Neural cell (in vitro differentiated cells): ENCODE measurements at regions not wholly inside any gene's neighbourhood (a gene's known extent, or its start where the extent isn't known, plus 50 kb on each side); places are given as distances from the start of the nearest gene placed in this dataset.
"Not testable (repeated sequence)": the region's sequence is repeated elsewhere in the genome, so short reads cannot be mapped to it uniquely, and the experiment has no call there.

Experiments
- H2AFZ ChIP-seq: fragments of 200-600, 300-800 bp; sonication (generic), shearing (Covaris generic); 2 replicates; pipeline ENCODE4 v1.6.0; 2014; ENCODE audit warnings: low read depth, mild to moderate bottlenecking, antibody characterized with exemption, low read length, moderate library complexity
- H3F3A ChIP-seq: fragments of 200-600 bp; shearing (Covaris generic); 2 replicates; pipeline ENCODE4 v1.6.1; 2016; ENCODE audit warnings: mild to moderate bottlenecking, moderate library complexity, mixed read lengths, antibody characterized with exemption, low read length; ENCODE audit not compliant: insufficient read depth, poor library complexity, severe bottlenecking
- H3K27ac ChIP-seq: fragments of 200-600, 300-800 bp; sonication (generic), shearing (Covaris generic); 2 replicates; pipeline ENCODE4 v1.5.1; 2014; ENCODE audit warnings: mild to moderate bottlenecking, low read length, moderate library complexity
- H3K27me3 ChIP-seq: fragments of 300-800, 200-600 bp; sonication (generic), shearing (Covaris generic); 2 replicates; pipeline ENCODE4 v1.6.0; 2014; ENCODE audit warnings: mild to moderate bottlenecking, low read depth, low read length, moderate library complexity; ENCODE audit not compliant: insufficient read depth
- H3K36me3 ChIP-seq: fragments of 300-800, 200-600 bp; sonication (generic), shearing (Covaris generic); 2 replicates; pipeline ENCODE4 v1.5.1; 2014; ENCODE audit warnings: mild to moderate bottlenecking, antibody characterized with exemption, low read length, moderate library complexity; ENCODE audit not compliant: insufficient read depth
- H3K4me2 ChIP-seq: fragments of 300-800, 200-600 bp; sonication (generic), shearing (Covaris generic); 2 replicates; pipeline ENCODE4 v1.6.0; 2014; ENCODE audit warnings: mild to moderate bottlenecking, low read length
- H3K4me3 ChIP-seq: fragments of 300-800, 200-600 bp; sonication (generic), shearing (Covaris generic); 2 replicates; pipeline ENCODE4 v1.5.1; 2014; ENCODE audit warnings: mild to moderate bottlenecking, low read length, moderate library complexity
- H3K79me2 ChIP-seq: fragments of 200-600 bp; shearing (Covaris generic); replicated peaks from 2 replicates; pipeline ENCODE4 v1.6.0; 2014; ENCODE audit warnings: mild to moderate bottlenecking, low read length, moderate library complexity; ENCODE audit not compliant: insufficient read depth
- H3K9ac ChIP-seq: fragments of 300-800, 200-600 bp; sonication (generic), shearing (Covaris generic); 2 replicates; pipeline ENCODE4 v1.6.1; 2016; ENCODE audit warnings: mild to moderate bottlenecking, low read length, mixed read lengths
- H3K9me2 ChIP-seq: fragments of 200-600 bp; shearing (Covaris generic); 2 replicates; pipeline ENCODE4 v1.6.1; 2016; ENCODE audit warnings: mild to moderate bottlenecking, low read length, mixed read lengths; ENCODE audit not compliant: insufficient read depth
- H3K9me3 ChIP-seq: fragments of 200-600, 300-800 bp; sonication (generic), shearing (Covaris generic); 2 replicates; pipeline ENCODE4 v1.6.1; 2016; ENCODE audit warnings: mild to moderate bottlenecking, mixed run types, low read length, moderate library complexity, mixed read lengths
- H4K20me1 ChIP-seq: fragments of 200-600 bp; shearing (Covaris generic); 2 replicates; pipeline ENCODE4 v1.6.1; 2016; ENCODE audit warnings: mild to moderate bottlenecking, mixed run types; ENCODE audit not compliant: insufficient read depth
- CTCF ChIP-seq: fragments of 450-650 bp; IDR thresholded peaks from 2 replicates; pipeline ENCODE4 v1.5.1; 2014; ENCODE audit warnings: antibody characterized with exemption, mild to moderate bottlenecking, moderate library complexity; ENCODE audit not compliant: poor library complexity, severe bottlenecking
- EP300 ChIP-seq: fragments of 450-650 bp; conservative IDR thresholded peaks from 2 replicates; pipeline ENCODE4 v1.6.1; 2014; ENCODE audit warnings: antibody characterized with exemption, mild to moderate bottlenecking, moderate library complexity; ENCODE audit not compliant: poor library complexity, severe bottlenecking
- EZH2 ChIP-seq: fragments of 200-600, 300-800 bp; shearing (Covaris generic), sonication (generic); IDR thresholded peaks from 2 replicates; pipeline ENCODE4 v1.6.1; 2014; ENCODE audit warnings: antibody characterized with exemption, low read length, borderline replicate concordance, mild to moderate bottlenecking; ENCODE audit not compliant: insufficient read depth, poor library complexity, severe bottlenecking
- MXI1 ChIP-seq: fragments of 450-650 bp; conservative IDR thresholded peaks from 2 replicates; pipeline ENCODE4 v1.6.1; 2014; ENCODE audit warnings: antibody characterized with exemption, mild to moderate bottlenecking; ENCODE audit not compliant: poor library complexity, severe bottlenecking
- POLR2AphosphoS5 ChIP-seq: IDR thresholded peaks from 2 replicates; pipeline ENCODE4 v1.6.1; 2012
- RAD21 ChIP-seq: fragments of 450-650 bp; conservative IDR thresholded peaks from 2 replicates; pipeline ENCODE4 v1.6.1; 2014; ENCODE audit warnings: antibody characterized with exemption, mild to moderate bottlenecking, moderate library complexity
- SMC3 ChIP-seq: fragments of 450-650 bp; conservative IDR thresholded peaks from 2 replicates; pipeline ENCODE4 v1.6.1; 2014; ENCODE audit warnings: antibody characterized with exemption, mild to moderate bottlenecking, moderate library complexity; ENCODE audit not compliant: poor library complexity
- TAF1 ChIP-seq: IDR thresholded peaks from 2 replicates; pipeline ENCODE4 v1.6.1; 2012; ENCODE audit warnings: low read depth
- TF ChIP-seq, protein P1 (sequence below): IDR thresholded peaks from 2 replicates; pipeline ENCODE4 v1.6.1; 2012; ENCODE audit warnings: borderline replicate concordance

- Histone ChIP-seq H3K27ac (no peak overlapping the region), H3K36me3 (no peaks in the 10 kb centered on the region), H3K4me2 (no peak overlapping the region), H3K27me3 (no peaks in the 10 kb centered on the region), H4K20me1 (no peaks in the 10 kb centered on the region), H3K79me2 (no peaks in the 10 kb centered on the region), H3F3A (no peaks in the 10 kb centered on the region), H3K4me3 (no peak overlapping the region), H3K9me3 (no peaks in the 10 kb centered on the region), H3K9ac (no peak overlapping the region), H3K9me2 (no peaks in the 10 kb centered on the region), H2AFZ (no peak overlapping the region)
- TF ChIP-seq EP300 (no peak), MXI1 (no peak), SMC3 (no peak), TAF1 (no peak), POLR2AphosphoS5 (no peak), CTCF (no peak), RAD21 (no peak), EZH2 (no peak)
- TF ChIP-seq, protein P1, sequence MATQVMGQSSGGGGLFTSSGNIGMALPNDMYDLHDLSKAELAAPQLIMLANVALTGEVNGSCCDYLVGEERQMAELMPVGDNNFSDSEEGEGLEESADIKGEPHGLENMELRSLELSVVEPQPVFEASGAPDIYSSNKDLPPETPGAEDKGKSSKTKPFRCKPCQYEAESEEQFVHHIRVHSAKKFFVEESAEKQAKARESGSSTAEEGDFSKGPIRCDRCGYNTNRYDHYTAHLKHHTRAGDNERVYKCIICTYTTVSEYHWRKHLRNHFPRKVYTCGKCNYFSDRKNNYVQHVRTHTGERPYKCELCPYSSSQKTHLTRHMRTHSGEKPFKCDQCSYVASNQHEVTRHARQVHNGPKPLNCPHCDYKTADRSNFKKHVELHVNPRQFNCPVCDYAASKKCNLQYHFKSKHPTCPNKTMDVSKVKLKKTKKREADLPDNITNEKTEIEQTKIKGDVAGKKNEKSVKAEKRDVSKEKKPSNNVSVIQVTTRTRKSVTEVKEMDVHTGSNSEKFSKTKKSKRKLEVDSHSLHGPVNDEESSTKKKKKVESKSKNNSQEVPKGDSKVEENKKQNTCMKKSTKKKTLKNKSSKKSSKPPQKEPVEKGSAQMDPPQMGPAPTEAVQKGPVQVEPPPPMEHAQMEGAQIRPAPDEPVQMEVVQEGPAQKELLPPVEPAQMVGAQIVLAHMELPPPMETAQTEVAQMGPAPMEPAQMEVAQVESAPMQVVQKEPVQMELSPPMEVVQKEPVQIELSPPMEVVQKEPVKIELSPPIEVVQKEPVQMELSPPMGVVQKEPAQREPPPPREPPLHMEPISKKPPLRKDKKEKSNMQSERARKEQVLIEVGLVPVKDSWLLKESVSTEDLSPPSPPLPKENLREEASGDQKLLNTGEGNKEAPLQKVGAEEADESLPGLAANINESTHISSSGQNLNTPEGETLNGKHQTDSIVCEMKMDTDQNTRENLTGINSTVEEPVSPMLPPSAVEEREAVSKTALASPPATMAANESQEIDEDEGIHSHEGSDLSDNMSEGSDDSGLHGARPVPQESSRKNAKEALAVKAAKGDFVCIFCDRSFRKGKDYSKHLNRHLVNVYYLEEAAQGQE = no peak
Observed at GRCh38 chr3:115403786-115404185, 219.5 kb upstream of the GAP43 start.

DNA sequence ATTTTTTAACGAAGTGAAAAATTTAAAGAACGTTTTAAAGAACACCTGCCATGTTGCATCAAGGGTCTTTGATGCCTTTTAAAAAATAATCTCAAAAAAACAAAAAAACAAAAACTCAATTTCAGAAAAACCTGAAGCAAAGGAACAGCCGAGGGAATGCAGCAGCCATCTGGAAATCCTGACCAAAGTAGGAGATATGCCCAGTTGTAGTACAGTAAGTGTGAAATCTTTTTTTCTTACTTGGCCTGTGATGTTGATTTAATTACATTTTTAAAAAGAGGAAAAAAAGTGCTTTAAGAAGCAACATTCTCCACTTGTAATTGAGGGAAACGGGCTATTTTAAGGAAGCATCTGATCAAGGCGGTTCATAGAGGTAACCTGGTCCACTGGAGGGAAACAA, 213.7 kb upstream of the GAP43 start:
- no peak overlapping the region for H3K9ac ChIP-seq
- no peak overlapping the region for H3K4me3 ChIP-seq
- H4K20me1 ChIP-seq = no peaks in the 10 kb centered on the region
- H2AFZ ChIP-seq = no peak overlapping the region
- H3K4me2 ChIP-seq = no peak overlapping the region
- no peaks in the 10 kb centered on the region for H3K9me2 ChIP-seq
- no peaks in the 10 kb centered on the region for H3F3A ChIP-seq
- no peaks in the 10 kb centered on the region for H3K79me2 ChIP-seq
- H3K9me3 ChIP-seq = no peaks in the 10 kb centered on the region
- TF ChIP-seq EP300 = no peak
- H3K27me3 ChIP-seq = no peaks in the 10 kb centered on the region
- H3K36me3 ChIP-seq = no peaks in the 10 kb centered on the region
- H3K27ac ChIP-seq = no peak overlapping the region

GRCh38 chr3:115414610-115415009, 208.7 kb upstream of the GAP43 start:
- H3K4me3 ChIP-seq = not testable (repeated sequence)

More at GRCh38 chr3:115414610-115415009, 208.7 kb upstream of the GAP43 start:
- not testable (repeated sequence) for H3K9me2 ChIP-seq, H3K27ac ChIP-seq, H3K9ac ChIP-seq, H3K79me2 ChIP-seq, H3K36me3 ChIP-seq, H2AFZ ChIP-seq, H3K4me2 ChIP-seq, H3K27me3 ChIP-seq, H3F3A ChIP-seq, H3K9me3 ChIP-seq, H4K20me1 ChIP-seq
